IMR-90 (cell line): ENCODE measurements at regions not wholly inside any gene's neighbourhood (a gene's known extent, or its start where the extent isn't known, plus 50 kb on each side); places are given as distances from the start of the nearest gene placed in this dataset.
A peak's percentile ranks its signal among the peaks of the same experiment; 100 is the strongest.

Experiments used
- ATAC-seq: fragments of 200-7000 bp; cut with Tn5 transposase; 2 replicates; pipeline ENCODE4 v1.9.1; 2020; ENCODE audit warnings: low read depth, mild to moderate bottlenecking, moderate library complexity
- BruUV-seq: library from RNA; stranded (reverse); fragments of 400-500 nt; replicated peaks from 2 replicates; lab custom pipeline; 2021; lab: Mats Ljungman, UMichigan
- CTCF ChIA-PET: fragments of 300-600 bp; formaldehyde crosslinking; extraction: SDS; loops from one replicate; lab custom pipeline; 2021; ENCODE audit warnings: antibody characterized with exemption; lab: Yijun Ruan, JAX
- POLR2A ChIA-PET: fragments of 300-600 bp; sonication (Branson Sonifier 250); formaldehyde crosslinking; loops from one replicate; lab custom pipeline; 2022; ENCODE audit warnings: antibody characterized with exemption; ENCODE audit not compliant: unreplicated experiment; lab: Charles Lee
- DNase-seq: peaks from one replicate; pipeline ENCODE4 v3.0.0; 2013
- H2AFZ ChIP-seq: replicated peaks from 2 replicates; pipeline ENCODE3; 2013; ENCODE audit warnings: low read length, mild to moderate bottlenecking; ENCODE audit not compliant: poor library complexity
- H2AK5ac ChIP-seq: 2 replicates; pipeline ENCODE4 v1.6.1; 2013; ENCODE audit warnings: low read depth, low read length, inconsistent platforms
- H2AK9ac ChIP-seq: replicated peaks from 2 replicates; pipeline ENCODE3; 2013; ENCODE audit warnings: mild to moderate bottlenecking, low read depth, low read length, moderate library complexity; ENCODE audit not compliant: poor library complexity
- H2BK120ac ChIP-seq: 2 replicates; pipeline ENCODE4 v1.6.1; 2013; ENCODE audit warnings: low read depth, low read length, inconsistent platforms
- H2BK15ac ChIP-seq: 3 replicates; pipeline ENCODE4 v1.6.1; 2013; ENCODE audit warnings: low read depth, low read length, inconsistent platforms
- H2BK20ac ChIP-seq: 2 replicates; pipeline ENCODE4 v1.6.1; 2013; ENCODE audit warnings: low read depth, mild to moderate bottlenecking, inconsistent platforms, low read length, moderate library complexity
- H2BK5ac ChIP-seq: 2 replicates; pipeline ENCODE4 v1.6.1; 2013; ENCODE audit warnings: mild to moderate bottlenecking, low read depth, low read length, inconsistent platforms; ENCODE audit not compliant: poor library complexity, severe bottlenecking
- H3K14ac ChIP-seq: replicated peaks from 2 replicates; pipeline ENCODE4 v1.6.1; 2013; ENCODE audit warnings: low read depth, low read length, inconsistent platforms
- H3K18ac ChIP-seq: 2 replicates; pipeline ENCODE4 v1.6.1; 2013; ENCODE audit warnings: low read depth, low read length, control low read depth
- H3K23ac ChIP-seq: 2 replicates; pipeline ENCODE4 v1.6.1; 2013; ENCODE audit warnings: low read depth, low read length, inconsistent platforms
- H3K27ac ChIP-seq: 2 replicates; pipeline ENCODE4 v1.5.1; 2013; ENCODE audit warnings: mild to moderate bottlenecking, control low read depth, low read length; ENCODE audit not compliant: insufficient read depth
- H3K27me3 ChIP-seq: 2 replicates; pipeline ENCODE4 v1.6.1; 2013; ENCODE audit warnings: low read length; ENCODE audit not compliant: control insufficient read depth, insufficient read depth
- H3K36me3 ChIP-seq: 2 replicates; pipeline ENCODE4 v1.6.1; 2013; ENCODE audit warnings: low read length, mixed read lengths; ENCODE audit not compliant: control insufficient read depth, insufficient read depth
- H3K4ac ChIP-seq: 2 replicates; pipeline ENCODE4 v1.6.1; 2013; ENCODE audit warnings: low read depth, low read length, inconsistent platforms
- H3K4me1 ChIP-seq: 2 replicates; pipeline ENCODE4 v1.6.1; 2013; ENCODE audit warnings: low read length, mixed read lengths; ENCODE audit not compliant: control insufficient read depth, insufficient read depth
- H3K4me2 ChIP-seq: 2 replicates; pipeline ENCODE4 v1.6.1; 2013; ENCODE audit warnings: low read depth, mild to moderate bottlenecking, control low read depth, low read length, moderate library complexity
- H3K4me3 ChIP-seq: 2 replicates; pipeline ENCODE4 v1.5.1; 2013; ENCODE audit warnings: low read depth, mild to moderate bottlenecking, control low read depth, low read length, moderate library complexity; ENCODE audit not compliant: insufficient read depth
- H3K56ac ChIP-seq: 2 replicates; pipeline ENCODE4 v1.6.1; 2013; ENCODE audit warnings: low read length, inconsistent platforms; ENCODE audit not compliant: insufficient read depth; ENCODE audit errors: extremely low read depth
- H3K79me1 ChIP-seq, 2 experiments: 2 replicates each; pipeline ENCODE4 v1.6.1; 2013; ENCODE audit warnings: low read length in 2 of 2, inconsistent platforms in 1 of 2, low read depth in 1 of 2
- H3K9ac ChIP-seq: 2 replicates; pipeline ENCODE4 v1.6.1; 2013; ENCODE audit warnings: low read depth, low read length, control low read depth
- H3K9me1 ChIP-seq: 2 replicates; pipeline ENCODE4 v1.6.1; 2013; ENCODE audit warnings: low read length, inconsistent platforms; ENCODE audit not compliant: insufficient read depth
- H3K9me3 ChIP-seq: 2 replicates; pipeline ENCODE4 v1.6.1; 2013; ENCODE audit warnings: low read length; ENCODE audit not compliant: control insufficient read depth, insufficient read depth
- H4K20me1 ChIP-seq: 2 replicates; pipeline ENCODE4 v1.6.1; 2013; ENCODE audit warnings: low read length, inconsistent platforms; ENCODE audit not compliant: insufficient read depth
- H4K5ac ChIP-seq: 2 replicates; pipeline ENCODE4 v1.6.1; 2013; ENCODE audit warnings: mild to moderate bottlenecking, low read depth, low read length, control low read depth
- H4K8ac ChIP-seq, 2 experiments: 2 replicates each; pipeline ENCODE4 v1.6.1; 2013; ENCODE audit warnings: low read depth in 2 of 2, low read length in 2 of 2, control low read depth in 1 of 2, inconsistent platforms in 1 of 2
- H4K91ac ChIP-seq: 2 replicates; pipeline ENCODE4 v1.6.1; 2013; ENCODE audit warnings: low read depth, low read length, inconsistent platforms; ENCODE audit not compliant: insufficient read depth
- BHLHE40 ChIP-seq: fragments of 150-350 bp; IDR thresholded peaks from 2 replicates; pipeline ENCODE4 v1.6.1; 2016; ENCODE audit warnings: mild to moderate bottlenecking, low read depth, low read length
- MAFK ChIP-seq: IDR thresholded peaks from 2 replicates; pipeline ENCODE4 v1.6.1; 2012; ENCODE audit warnings: low read depth, low read length, improper control_type of control experiment
- MXI1 ChIP-seq: IDR thresholded peaks from 2 replicates; pipeline ENCODE4 v1.6.1; 2012; ENCODE audit warnings: low read depth, mild to moderate bottlenecking, low read length, moderate library complexity, borderline replicate concordance
- NFE2L2 ChIP-seq: fragments of 150-350 bp; IDR thresholded peaks from 2 replicates; pipeline ENCODE4 v1.6.1; 2016; ENCODE audit warnings: low read depth, mild to moderate bottlenecking, low read length
- POLR2A ChIP-seq: IDR thresholded peaks from 2 replicates; pipeline ENCODE4 v1.6.1; 2012; ENCODE audit warnings: mild to moderate bottlenecking, low read depth, low read length
- RCOR1 ChIP-seq: IDR thresholded peaks from 2 replicates; pipeline ENCODE4 v1.6.1; 2012; ENCODE audit warnings: mild to moderate bottlenecking, low read length, improper control_type of control experiment; ENCODE audit not compliant: insufficient replicate concordance
- WGBS, 2 experiments: methylation state at CpG; one replicate each; pipeline versions ENCODE4 v1.1.5 to v1.1.7; 2013; ENCODE audit warnings: missing lambda C conversion rate in 2 of 2; ENCODE audit not compliant: insufficient read length in 1 of 2; ENCODE audit errors: extremely low coverage in 2 of 2; 5-methylcytosine and 5-hydroxymethylcytosine counted together
- dilution Hi-C: fragments of 300-500 bp; cut with HindIII; formaldehyde crosslinking; loops from one replicate; pipeline ENCODE4 v1.14.3; 2018; ENCODE audit warnings: low sequenced_read_pairs; ENCODE audit not compliant: unreplicated experiment
- in situ Hi-C: fragments of 300-500 bp; cut with MboI; formaldehyde crosslinking; loops from 3 replicates; pipeline ENCODE4 v1.14.3; 2019; ENCODE audit warnings: low sequenced_read_pairs, inconsistent platforms, mixed read lengths
- intact Hi-C: fragments of 100-400 bp; cut with micrococcal nuclease; formaldehyde crosslinking; loops from 2 replicates; pipeline ENCODE4 v1.10.0; 2022
- TF ChIP-seq, protein P1 (sequence below): conservative IDR thresholded peaks from 2 replicates; pipeline ENCODE4 v1.5.1; 2012; ENCODE audit warnings: mild to moderate bottlenecking, low read depth, low read length, improper control_type of control experiment

DNA sequence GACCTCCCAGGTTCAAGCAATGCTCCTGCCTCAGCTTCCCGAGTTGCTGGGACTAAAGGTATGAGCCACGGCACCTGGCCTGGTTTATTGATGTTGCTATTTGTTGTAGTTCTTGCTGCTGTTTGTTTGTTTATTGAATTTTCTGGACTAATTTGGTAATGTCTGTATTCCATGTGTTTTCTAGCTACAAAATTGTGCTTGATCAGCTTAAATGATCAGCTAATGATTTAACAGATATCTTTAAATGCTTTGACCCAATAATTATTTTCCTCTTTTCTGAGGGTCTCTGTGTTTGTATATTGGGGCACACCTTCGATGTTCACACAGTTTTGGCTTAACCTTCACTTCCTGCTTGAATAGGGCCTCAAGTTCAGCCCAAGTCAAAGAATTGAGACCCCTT lies 488.1 kb upstream of the HTR2C start:
- dilution Hi-C loops (no loop called here), intact Hi-C loops (no loop called here), in situ Hi-C loops (no loop called here)
- H3K9me1 ChIP-seq, result no peaks in the 10 kb centered on the region
- no peak for TF ChIP-seq MXI1
- TF ChIP-seq BHLHE40, result no peak
- TF ChIP-seq NFE2L2, result no peak
- TF ChIP-seq RCOR1, result no peak
- TF ChIP-seq, protein P1, sequence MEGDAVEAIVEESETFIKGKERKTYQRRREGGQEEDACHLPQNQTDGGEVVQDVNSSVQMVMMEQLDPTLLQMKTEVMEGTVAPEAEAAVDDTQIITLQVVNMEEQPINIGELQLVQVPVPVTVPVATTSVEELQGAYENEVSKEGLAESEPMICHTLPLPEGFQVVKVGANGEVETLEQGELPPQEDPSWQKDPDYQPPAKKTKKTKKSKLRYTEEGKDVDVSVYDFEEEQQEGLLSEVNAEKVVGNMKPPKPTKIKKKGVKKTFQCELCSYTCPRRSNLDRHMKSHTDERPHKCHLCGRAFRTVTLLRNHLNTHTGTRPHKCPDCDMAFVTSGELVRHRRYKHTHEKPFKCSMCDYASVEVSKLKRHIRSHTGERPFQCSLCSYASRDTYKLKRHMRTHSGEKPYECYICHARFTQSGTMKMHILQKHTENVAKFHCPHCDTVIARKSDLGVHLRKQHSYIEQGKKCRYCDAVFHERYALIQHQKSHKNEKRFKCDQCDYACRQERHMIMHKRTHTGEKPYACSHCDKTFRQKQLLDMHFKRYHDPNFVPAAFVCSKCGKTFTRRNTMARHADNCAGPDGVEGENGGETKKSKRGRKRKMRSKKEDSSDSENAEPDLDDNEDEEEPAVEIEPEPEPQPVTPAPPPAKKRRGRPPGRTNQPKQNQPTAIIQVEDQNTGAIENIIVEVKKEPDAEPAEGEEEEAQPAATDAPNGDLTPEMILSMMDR, result no peak
- TF ChIP-seq POLR2A, result no peak
- TF ChIP-seq MAFK, result peak; percentile 65
- H3K4me1 ChIP-seq, result no peaks in the 10 kb centered on the region
- H3K27me3 ChIP-seq, result peaks cover 2% of the 10 kb centered on the region; the same call in 1 of the 2 replicates
- no peak overlapping the region for H3K56ac ChIP-seq
- no peak overlapping the region for H2BK120ac ChIP-seq
- no peaks in the 10 kb centered on the region for H3K79me1 ChIP-seq
- H2BK20ac ChIP-seq, result no peak overlapping the region
- BruUV-seq, result no TSS peak
- CTCF ChIA-PET, result no interaction called here
- POLR2A ChIA-PET, result no interaction called here
- H3K23ac ChIP-seq, result no peak overlapping the region
- no peak overlapping the region for H2AFZ ChIP-seq
- H3K9me3 ChIP-seq, result no peaks in the 10 kb centered on the region; the same call in 1 of the 2 replicates
- H3K18ac ChIP-seq, result no peak overlapping the region
- WGBS, 2 experiments, result no CpG with 5 or more reads among the region's 3 CpGs
- no peak overlapping the region for H2AK9ac ChIP-seq
- no peak overlapping the region for H3K9ac ChIP-seq
- DNase-seq (no peak), ATAC-seq (no peak)
- H2BK15ac ChIP-seq, result no peak overlapping the region
- no peak overlapping the region for H4K5ac ChIP-seq
- no peak overlapping the region for H3K14ac ChIP-seq
- no peak overlapping the region for H4K91ac ChIP-seq
- no peak overlapping the region for H2BK5ac ChIP-seq
- H3K27ac ChIP-seq, result no peak overlapping the region
- no peaks in the 10 kb centered on the region for H4K20me1 ChIP-seq
- no peak overlapping the region for H4K8ac ChIP-seq
- no peaks in the 10 kb centered on the region for H3K36me3 ChIP-seq
- no peak overlapping the region for H3K4ac ChIP-seq
- no peak overlapping the region for H3K4me3 ChIP-seq
- H3K4me2 ChIP-seq, result no peak overlapping the region
- no peak overlapping the region for H2AK5ac ChIP-seq
